ENCODE measurements at regions not wholly inside any gene's neighbourhood (a gene's known extent, or its start where the extent isn't known, plus 50 kb on each side); places are given as distances from the start of the nearest gene placed in this dataset.
"Not testable (repeated sequence)": the region's sequence is repeated elsewhere in the genome, so short reads cannot be mapped to it uniquely, and the experiment has no call there.

DNA sequence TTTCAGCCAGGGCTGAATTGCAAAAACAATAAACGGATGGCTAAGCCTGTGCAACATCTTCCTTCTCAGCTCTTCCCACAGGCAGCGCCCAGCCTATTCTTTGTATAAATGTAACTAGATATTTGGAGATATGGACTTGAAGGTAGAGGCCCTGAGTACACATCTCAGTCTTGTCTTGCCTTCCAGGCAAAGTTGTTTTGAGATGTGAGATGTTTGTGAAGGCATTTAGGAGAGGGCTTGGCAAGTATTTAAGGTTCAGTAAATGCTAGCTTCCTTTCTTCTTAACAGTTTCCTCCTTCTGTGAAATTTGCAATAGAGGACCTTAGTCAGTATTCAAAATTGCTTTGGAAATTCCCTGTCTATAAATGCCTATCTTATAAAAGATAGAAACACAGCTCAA, 228.8 kb downstream of the NR2F1-AS1 start:
- Histone ChIP-seq H3K9me3 (ENCODE audit: insufficient read depth, low read length) (no peaks in the 10 kb centered on the region), H3K4me1 (ENCODE audit: low read length) (peaks cover 19% of the 10 kb centered on the region), H4K20me1 (ENCODE audit: insufficient read depth, low read length) (no peaks in the 10 kb centered on the region), H3K4me2 (ENCODE audit: low read length) (no peak overlapping the region), H3K4me3 (ENCODE audit: low read length) (no peak overlapping the region), H3K27me3 (ENCODE audit: low read depth, low read length) (peaks cover 25% of the 10 kb centered on the region), H3K79me2 (ENCODE audit: low read length) (no peaks in the 10 kb centered on the region), H3K9ac (ENCODE audit: low read length) (no peak overlapping the region), H3K36me3 (replicated peaks; ENCODE audit: low read depth, low read length) (no peaks in the 10 kb centered on the region), H3K27ac (ENCODE audit: low read length) (no peak overlapping the region), H2AFZ (ENCODE audit: low read depth, low read length) (no peak overlapping the region)
- TF ChIP-seq, protein P1, sequence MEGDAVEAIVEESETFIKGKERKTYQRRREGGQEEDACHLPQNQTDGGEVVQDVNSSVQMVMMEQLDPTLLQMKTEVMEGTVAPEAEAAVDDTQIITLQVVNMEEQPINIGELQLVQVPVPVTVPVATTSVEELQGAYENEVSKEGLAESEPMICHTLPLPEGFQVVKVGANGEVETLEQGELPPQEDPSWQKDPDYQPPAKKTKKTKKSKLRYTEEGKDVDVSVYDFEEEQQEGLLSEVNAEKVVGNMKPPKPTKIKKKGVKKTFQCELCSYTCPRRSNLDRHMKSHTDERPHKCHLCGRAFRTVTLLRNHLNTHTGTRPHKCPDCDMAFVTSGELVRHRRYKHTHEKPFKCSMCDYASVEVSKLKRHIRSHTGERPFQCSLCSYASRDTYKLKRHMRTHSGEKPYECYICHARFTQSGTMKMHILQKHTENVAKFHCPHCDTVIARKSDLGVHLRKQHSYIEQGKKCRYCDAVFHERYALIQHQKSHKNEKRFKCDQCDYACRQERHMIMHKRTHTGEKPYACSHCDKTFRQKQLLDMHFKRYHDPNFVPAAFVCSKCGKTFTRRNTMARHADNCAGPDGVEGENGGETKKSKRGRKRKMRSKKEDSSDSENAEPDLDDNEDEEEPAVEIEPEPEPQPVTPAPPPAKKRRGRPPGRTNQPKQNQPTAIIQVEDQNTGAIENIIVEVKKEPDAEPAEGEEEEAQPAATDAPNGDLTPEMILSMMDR (IDR thresholded peaks at IDR 0.05; ENCODE audit: low read depth, low read length) = no peak
- TF ChIP-seq EZH2phosphoT487 (IDR thresholded peaks at IDR 0.05; ENCODE audit: low read depth) = no peak

DNA sequence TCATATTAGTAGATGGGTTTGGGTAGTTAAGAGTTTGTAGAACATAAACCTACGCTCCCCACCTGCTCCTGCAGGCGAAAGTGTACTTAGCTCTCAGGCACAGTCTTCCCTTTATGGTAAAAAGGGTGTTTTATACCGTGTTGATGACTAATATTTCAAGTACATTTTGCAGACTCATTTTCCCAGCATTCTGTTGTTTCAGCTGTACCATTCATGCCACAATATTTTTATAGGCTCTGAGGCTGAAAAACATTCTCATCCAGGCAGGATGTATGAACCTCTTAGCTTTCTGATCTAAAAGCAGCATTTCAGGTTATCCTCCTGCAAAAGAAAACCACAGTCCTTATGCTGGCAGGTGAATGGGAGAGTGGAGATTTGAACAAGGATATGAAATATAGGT, 231.4 kb downstream of the NR2F1-AS1 start:
- no peaks in the 10 kb centered on the region for H4K20me1 ChIP-seq (ENCODE audit: insufficient read depth, low read length)
- no peak overlapping the region for H3K9ac ChIP-seq (ENCODE audit: low read length)
- H2AFZ ChIP-seq (ENCODE audit: low read depth, low read length) = no peak overlapping the region
- H3K79me2 ChIP-seq (ENCODE audit: low read length) = no peaks in the 10 kb centered on the region
- H3K27ac ChIP-seq (ENCODE audit: low read length) = no peak overlapping the region
- no peaks in the 10 kb centered on the region for H3K9me3 ChIP-seq (ENCODE audit: insufficient read depth, low read length)
- H3K4me1 ChIP-seq (ENCODE audit: low read length) = peaks cover 21% of the 10 kb centered on the region
- H3K4me2 ChIP-seq (ENCODE audit: low read length) = peak overlapping the region; percentile 30
- H3K36me3 ChIP-seq (replicated peaks; ENCODE audit: low read depth, low read length) = no peaks in the 10 kb centered on the region
- peaks cover 31% of the 10 kb centered on the region for H3K27me3 ChIP-seq (ENCODE audit: low read depth, low read length)
- no peak overlapping the region for H3K4me3 ChIP-seq (ENCODE audit: low read length)
- no peak for TF ChIP-seq EZH2phosphoT487 (IDR thresholded peaks at IDR 0.05; ENCODE audit: low read depth)
- TF ChIP-seq, protein P1 (IDR thresholded peaks at IDR 0.05; ENCODE audit: low read depth, low read length) = no peak

- no peak for TF ChIP-seq EZH2phosphoT487 (IDR thresholded peaks at IDR 0.05; ENCODE audit: low read depth)
- TF ChIP-seq, protein P1 (IDR thresholded peaks at IDR 0.05; ENCODE audit: low read depth, low read length) = no peak
- peaks cover 36% of the 10 kb centered on the region for H3K27me3 ChIP-seq (ENCODE audit: low read depth, low read length)
- no peak overlapping the region for H3K27ac ChIP-seq (ENCODE audit: low read length)
- no peaks in the 10 kb centered on the region for H3K79me2 ChIP-seq (ENCODE audit: low read length)
- H3K36me3 ChIP-seq (replicated peaks; ENCODE audit: low read depth, low read length) = no peaks in the 10 kb centered on the region
- H3K4me1 ChIP-seq (ENCODE audit: low read length) = peaks cover 35% of the 10 kb centered on the region
- peak overlapping the region; percentile 93 for H3K4me2 ChIP-seq (ENCODE audit: low read length)
- H3K4me3 ChIP-seq (ENCODE audit: low read length) = peak overlapping the region; percentile 76
- H4K20me1 ChIP-seq (ENCODE audit: insufficient read depth, low read length) = no peaks in the 10 kb centered on the region; the same call in 1 of the 2 replicates
- peak overlapping the region; percentile 11; the same call in 1 of the 2 replicates for H3K9ac ChIP-seq (ENCODE audit: low read length)
- H2AFZ ChIP-seq (ENCODE audit: low read depth, low read length) = peak overlapping the region; percentile 76; the same call in 1 of the 2 replicates
- H3K9me3 ChIP-seq (ENCODE audit: insufficient read depth, low read length) = no peaks in the 10 kb centered on the region
Observed at GRCh38 chr5:93348231-93348630, 232.8 kb downstream of the NR2F1-AS1 start.

GRCh38 chr5:93346850-93347249, 234.2 kb downstream of the NR2F1-AS1 start:
- not testable (repeated sequence) for H3K9ac ChIP-seq (ENCODE audit: low read length); H3K4me3 ChIP-seq (ENCODE audit: low read length); H3K9me3 ChIP-seq (ENCODE audit: insufficient read depth, low read length); H3K79me2 ChIP-seq (ENCODE audit: low read length); H2AFZ ChIP-seq (ENCODE audit: low read depth, low read length); H3K36me3 ChIP-seq (replicated peaks; ENCODE audit: low read depth, low read length); H4K20me1 ChIP-seq (ENCODE audit: insufficient read depth, low read length); H3K27ac ChIP-seq (ENCODE audit: low read length); H3K4me2 ChIP-seq (ENCODE audit: low read length)
- Histone ChIP-seq H3K27me3 (ENCODE audit: low read depth, low read length) (peaks cover 37% of the 10 kb centered on the region), H3K4me1 (ENCODE audit: low read length) (peaks cover 48% of the 10 kb centered on the region)

DNA sequence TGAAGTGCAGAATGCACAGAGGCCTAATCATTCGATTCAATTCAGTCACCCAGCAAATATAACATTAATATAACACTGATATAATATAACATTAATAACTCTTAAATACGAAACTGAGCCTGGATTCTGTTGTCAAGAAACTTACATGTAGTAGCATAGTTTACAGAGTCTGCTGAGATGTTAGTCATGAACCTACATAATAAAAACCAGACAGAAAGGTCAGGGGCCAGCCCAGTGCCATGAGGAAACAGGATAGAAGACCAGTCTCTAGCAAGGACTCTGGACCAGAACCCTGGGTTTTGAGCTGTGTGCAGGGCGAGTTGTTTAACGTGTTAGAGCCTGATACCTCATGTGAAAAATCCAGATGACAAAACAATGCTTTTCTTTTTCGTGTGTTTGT, 234.7 kb downstream of the NR2F1-AS1 start:
- Histone ChIP-seq H3K9me3 (ENCODE audit: insufficient read depth, low read length) (no peaks in the 10 kb centered on the region), H3K27me3 (ENCODE audit: low read depth, low read length) (peaks cover 39% of the 10 kb centered on the region), H3K36me3 (replicated peaks; ENCODE audit: low read depth, low read length) (no peaks in the 10 kb centered on the region), H4K20me1 (ENCODE audit: insufficient read depth, low read length) (no peaks in the 10 kb centered on the region; the same call in 1 of the 2 replicates), H3K4me2 (ENCODE audit: low read length) (no peak overlapping the region), H3K4me1 (ENCODE audit: low read length) (peaks cover 51% of the 10 kb centered on the region), H3K9ac (ENCODE audit: low read length) (no peak overlapping the region), H2AFZ (ENCODE audit: low read depth, low read length) (no peak overlapping the region), H3K27ac (ENCODE audit: low read length) (no peak overlapping the region), H3K79me2 (ENCODE audit: low read length) (no peaks in the 10 kb centered on the region), H3K4me3 (ENCODE audit: low read length) (no peak overlapping the region)
- no peak for TF ChIP-seq EZH2phosphoT487 (IDR thresholded peaks at IDR 0.05; ENCODE audit: low read depth)

Data from OCI-LY3 (cell line).